Stimulated activated CD4-positive, alpha-beta T cell treated with anti-CD3 and anti-CD28 coated beads, Interleukin-12 subunit alpha, Interleukin-12 subunit beta, amount 100 ng/mL, for 24 hours (primary cell): ENCODE measurements at regions not wholly inside any gene's neighbourhood (a gene's known extent, or its start where the extent isn't known, plus 50 kb on each side); places are given as distances from the start of the nearest gene placed in this dataset.
"Not testable (repeated sequence)": the region's sequence is repeated elsewhere in the genome, so short reads cannot be mapped to it uniquely, and the experiment has no call there.

Source experiments
- DNase-seq, 2 experiments: peaks; one replicate each; pipeline ENCODE4 v3.0.0-alpha.2; 2020; ENCODE audit warnings: low read depth in 2 of 2

DNA sequence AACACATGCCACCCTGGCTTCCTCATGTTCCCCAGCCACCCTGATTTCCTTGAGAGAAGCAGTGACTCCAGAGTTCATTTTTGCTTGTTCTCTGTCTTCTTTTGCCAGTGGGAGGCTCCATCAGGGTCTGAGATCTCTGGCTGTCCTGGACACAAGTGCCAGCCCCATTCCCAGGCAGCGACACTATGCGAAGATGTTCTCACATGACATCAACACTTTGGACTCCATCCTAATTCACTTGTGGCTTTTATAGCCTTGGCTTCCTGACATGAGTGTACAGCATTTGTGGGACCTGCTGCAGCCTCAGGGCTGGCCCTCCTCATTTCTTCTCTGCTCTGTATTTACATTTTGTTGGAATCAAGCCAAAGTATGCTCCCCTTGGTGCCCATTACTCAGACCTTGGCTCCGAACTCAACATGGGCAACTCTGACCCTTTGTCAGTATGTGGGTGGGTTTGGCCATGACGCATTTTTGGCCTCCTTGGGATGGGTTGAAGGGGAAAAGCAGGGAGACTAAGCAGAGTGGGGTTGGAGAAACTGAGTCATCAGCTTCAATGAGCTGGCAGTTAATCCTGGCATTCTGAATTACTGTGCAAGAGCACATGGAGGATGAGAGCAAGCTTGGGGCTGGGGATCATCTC lies 119.0 kb upstream of the EEF2KMT start:
- no peak for DNase-seq

DNA sequence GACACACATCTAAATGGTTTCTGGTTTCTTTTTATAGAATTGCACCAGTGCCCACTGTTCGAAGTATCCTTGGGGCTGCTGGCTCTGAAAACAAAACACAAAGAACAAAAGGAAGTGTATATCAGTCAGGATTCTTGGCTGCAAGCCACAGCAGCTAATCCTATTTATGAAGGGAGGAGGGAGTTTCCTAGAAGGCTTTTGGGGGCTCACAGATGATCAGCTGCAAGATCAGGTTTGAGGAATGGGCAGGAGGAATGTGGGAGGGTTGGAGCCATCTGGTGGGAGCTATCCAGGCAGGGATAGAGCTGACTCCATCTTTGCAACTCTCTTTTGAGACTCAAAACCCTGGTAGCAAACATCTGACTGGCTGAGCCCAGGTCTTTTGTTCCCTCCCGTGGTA lies 118.3 kb upstream of the EEF2KMT start:
- no peak for DNase-seq

DNA sequence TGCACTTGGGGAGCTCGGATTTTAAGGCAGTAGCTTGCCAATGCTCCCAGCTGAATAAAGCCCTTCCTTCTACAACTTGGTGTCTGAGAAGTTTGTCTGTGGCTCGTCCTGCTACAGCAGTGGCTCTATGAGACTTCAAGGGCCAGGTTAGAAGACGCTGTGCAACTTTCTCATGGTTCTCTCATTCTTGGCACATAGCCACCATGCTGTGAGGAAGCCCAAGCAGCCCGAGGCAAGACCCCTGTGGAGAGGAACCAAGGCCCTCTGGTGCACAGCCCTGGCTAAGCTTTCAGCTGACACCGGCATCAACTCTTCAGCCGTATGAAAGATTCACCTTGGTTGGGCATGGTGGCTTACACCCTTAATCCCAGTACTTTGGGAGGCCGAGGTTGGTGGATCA lies 116.9 kb upstream of the EEF2KMT start:
- DNase-seq, result no peak

DNA sequence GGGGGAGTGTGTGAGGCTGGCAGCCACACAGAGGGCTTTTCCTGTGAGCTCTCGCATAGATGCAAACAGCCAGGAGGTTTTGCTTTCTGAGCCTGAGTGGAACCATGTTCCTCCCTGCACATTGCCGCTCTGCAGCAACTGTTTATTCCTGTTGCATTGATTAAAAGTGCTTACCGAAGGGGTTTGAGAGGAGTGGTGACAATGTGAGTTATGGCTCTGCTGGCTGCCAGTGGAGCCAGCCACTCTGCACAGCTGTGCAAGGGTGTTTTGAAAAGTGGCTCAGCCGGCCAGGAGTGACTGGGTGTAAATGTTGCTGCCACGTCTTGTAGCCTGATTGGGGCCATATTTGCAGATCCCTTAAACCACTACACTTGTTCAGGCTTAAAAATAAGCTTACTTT lies 114.9 kb upstream of the EEF2KMT start:
- DNase-seq, result not testable (repeated sequence)

DNA sequence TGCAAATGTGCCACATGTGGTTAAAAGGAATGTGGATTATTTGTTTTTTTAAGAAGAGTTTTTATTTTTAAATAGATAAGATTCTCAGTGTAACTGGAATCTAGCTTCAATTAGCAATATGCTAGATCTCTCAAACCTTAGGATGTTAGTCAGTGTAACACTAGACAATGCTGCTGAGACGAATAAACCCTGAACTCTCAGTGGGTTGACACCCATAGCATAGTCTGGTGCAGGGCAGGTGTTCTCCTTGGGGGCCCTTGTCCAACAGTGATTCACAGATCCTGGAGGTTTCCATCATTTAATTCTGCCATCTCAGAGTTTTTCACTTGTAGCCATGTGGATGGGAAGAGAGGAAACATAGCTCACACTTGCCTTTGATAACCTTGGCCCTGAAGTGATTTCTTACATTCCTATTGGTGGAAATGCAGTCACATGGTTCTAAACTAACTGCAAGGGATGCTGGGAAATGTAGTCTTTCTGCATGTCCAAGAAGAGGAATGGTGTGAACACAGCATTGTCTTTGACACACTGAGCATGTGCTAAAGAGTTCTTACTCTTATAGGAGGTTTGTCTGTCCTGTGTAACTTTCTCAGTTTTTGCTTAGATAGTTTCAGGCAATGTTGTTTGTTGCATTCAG lies 110.4 kb upstream of the EEF2KMT start:
- not testable (repeated sequence) for DNase-seq

DNA sequence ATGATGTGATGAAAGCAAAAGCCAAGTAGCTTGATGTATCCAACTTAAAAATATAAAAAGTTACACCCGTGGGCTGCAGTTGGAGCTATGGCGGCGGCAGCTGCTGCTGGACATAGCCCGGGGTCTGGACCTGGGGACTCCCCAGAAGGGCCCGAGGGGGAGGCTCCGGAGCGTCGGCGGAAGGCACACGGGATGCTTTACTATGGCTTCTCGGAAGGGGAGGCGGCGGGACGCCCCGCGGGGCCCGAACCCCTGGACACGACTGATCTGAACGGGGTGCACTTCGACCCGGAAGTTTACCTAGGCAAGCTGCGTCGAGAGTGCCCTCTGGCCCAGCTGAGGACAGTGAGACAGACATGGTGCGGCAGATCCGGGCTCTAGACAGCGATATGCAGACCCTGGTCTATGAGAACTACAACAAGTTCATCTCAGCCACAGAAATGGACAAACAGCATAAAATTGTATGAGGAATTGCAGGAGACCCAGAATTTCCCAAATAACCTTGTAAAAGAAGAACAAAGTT lies 109.5 kb upstream of the EEF2KMT start:
- no peak for DNase-seq

DNA sequence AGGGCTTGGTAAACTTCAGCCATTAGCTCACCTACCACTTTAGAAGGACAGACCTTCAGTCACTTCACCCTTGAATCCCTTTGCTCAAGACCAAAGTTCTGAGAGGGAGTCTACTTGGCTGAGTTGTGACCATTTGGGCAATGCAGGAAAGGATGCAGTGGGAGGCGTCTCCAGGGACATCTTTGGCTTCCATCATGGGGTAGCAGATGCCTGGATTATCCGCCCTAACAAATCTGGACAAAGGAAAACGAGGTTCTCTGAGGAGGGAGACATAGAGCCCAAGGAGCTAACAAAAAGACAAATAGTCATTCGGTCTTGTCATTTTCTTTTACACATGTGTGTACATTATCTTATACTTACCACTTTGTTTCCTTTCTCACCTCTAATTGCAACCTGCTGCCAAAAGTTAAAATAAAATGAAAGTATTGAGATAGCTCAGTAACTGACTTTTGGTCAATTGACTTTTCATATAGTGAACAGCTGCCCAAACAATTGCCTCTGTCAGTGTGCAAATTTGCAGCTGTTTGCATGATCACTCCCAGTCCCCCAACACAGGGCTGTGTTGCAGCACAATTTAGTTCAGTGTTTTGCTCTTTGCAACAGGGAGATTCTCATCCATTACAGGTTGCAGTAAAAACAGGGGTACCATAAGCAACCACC lies 108.9 kb upstream of the EEF2KMT start:
- DNase-seq, result no peak

DNA sequence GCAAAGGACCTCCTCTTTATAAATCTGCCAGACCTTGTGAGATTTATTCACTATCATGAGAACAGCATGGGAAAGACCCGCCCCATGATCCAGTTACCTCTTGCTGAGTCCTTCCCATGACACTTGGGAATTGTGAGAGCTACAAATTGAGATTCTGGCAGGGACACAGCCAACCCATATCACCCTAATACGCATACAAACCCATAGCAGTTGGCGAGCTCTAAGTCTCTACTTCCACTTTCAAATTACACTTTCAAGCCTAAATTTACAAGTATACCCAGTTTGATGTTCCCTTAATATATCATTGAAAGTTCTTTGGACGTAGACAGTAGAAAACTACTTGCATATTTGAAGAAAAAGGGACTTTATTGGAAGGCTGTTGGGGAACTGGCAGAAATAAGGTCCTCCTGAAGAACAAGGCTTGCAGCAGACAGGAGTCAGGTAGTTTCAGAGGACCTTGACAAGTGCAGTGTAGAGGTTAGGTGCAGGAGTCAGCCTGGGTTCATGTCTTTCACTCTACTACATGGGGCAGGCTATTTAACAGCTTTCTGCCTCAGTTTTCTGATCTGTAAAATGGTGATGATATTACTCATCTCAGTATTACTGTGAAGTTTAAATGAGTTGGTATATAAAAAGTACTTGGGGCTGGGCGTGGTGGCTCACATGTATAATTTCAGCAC lies 107.9 kb upstream of the EEF2KMT start:
- DNase-seq, result no peak

DNA sequence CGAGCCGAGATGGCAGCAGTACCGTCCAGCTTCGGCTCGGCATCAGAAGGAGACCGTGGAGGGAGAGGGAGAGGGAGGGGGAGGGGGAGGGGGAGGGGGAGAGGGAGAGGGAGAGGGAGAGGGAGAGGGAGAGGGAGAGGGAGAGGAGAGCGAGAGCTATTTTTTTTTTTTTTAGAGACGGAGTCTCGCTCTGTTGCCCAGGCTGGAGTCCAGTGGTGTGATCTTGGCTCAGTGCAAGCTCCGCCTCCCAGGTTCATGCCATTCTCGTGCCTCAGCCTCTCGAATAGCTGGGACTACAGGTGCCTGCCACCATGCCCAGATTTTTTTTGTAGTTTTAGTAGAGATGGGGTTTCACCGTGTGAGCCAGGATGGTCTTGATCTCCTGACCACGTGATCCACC lies 106.1 kb upstream of the EEF2KMT start:
- DNase-seq, result not testable (repeated sequence)

DNA sequence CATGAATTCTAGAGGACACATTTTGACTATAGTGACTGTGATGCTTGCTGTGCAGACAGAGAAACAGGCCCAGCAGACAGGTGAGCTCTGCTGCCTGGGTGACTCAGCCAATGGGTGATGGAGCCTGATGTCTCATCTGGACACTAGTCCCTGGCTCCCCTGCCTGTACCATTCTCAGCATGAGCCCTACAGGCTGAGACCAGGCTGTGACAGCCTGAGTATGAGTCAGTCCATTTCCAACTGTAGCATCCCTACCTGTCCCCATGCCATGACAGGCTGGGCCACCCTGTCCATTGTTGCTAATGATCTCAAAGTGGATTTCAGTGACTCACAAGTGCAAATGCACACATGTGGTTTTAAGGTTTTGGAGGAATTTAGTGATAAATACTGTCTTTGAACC lies 102.5 kb upstream of the EEF2KMT start:
- no peak for DNase-seq

DNA sequence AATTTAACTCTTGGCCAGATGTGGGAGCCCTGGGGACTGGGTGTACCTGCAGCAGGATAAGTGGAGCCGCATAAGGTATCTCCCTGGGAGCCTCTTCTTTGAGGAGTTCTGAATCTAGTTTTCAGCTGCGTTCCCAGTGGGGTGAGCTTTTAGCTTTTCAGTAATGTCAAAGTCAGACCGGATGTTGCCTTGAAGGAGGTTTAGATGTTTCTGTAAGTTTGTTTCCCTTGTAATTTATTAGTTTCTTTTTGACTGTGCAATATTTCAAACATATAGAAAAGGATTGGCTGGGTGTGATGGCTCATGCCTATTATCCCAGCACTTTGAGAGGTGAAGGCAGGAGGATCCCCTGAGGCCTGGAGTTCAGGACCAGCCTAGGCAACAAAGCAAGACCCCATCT lies 98.6 kb upstream of the EEF2KMT start:
- no peak for DNase-seq

DNA sequence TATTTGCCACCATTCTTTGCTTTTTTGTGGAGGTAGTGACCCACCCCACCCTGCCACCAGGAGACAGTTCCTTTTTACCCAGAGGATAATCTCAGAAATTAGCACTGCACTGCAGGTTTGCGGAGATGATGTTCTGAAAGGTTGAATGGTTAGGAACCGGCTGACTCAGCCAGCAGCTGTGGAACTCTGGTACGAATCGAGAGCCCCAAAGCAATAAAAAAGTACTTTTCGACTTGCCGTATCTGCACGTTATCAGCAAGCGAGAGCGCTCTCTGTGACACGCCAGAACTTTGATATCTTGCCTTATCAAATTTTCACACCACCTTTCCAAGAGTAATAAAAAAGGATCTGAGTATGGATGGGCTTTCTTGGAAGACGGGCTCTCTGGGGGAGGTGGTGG lies 96.3 kb upstream of the EEF2KMT start:
- DNase-seq, result no peak

DNA sequence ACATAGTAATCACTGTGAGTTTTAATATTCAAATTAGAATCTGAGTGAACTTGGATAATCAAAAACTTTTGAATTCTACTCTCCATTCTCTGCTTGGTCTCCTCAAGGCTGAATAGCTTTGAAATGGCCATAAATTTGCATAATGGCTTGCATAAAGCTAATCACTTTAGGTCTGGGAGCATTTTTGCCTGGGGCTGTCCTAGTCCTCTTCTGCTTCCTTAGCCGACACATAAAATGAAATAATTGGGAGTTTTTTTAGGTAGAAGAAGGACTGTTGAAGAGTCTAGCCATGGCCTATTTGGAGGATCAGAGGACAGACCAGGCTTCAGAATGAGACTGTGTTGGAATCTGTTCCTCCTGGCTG lies 91.4 kb upstream of the EEF2KMT start:
- DNase-seq, result no peak

DNA sequence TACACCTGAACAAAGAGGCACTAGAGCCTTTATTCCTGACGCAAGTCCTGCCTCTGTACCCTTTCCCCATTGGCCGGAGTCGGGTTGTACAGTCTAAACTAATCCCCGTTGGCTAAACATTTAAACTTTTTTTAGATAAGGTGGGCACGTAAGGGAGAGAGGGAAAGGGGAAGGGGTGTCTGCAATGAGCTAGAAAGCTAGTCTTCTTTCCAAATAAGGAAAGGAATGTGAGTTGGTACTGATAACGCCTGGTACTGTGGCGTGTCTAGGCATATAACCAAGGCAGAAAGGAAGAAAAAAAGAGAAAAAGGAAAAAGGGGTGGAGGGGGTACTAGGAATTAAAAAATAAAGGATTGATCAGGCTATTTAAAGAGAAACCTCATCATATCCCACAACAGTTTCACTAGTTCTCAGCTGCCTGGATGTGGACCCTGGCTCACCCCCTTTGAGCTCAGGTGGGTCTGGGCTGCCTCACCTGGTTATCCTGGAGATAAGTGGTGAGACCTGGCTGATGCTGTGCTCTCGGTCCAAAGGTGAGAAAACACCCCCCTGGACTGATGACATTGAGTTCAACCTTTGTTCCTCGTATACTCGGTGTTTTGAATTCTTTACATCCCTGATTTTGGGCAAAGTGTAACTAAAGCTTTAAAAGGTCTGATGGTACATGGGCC lies 90.9 kb upstream of the EEF2KMT start:
- no peak for DNase-seq

DNA sequence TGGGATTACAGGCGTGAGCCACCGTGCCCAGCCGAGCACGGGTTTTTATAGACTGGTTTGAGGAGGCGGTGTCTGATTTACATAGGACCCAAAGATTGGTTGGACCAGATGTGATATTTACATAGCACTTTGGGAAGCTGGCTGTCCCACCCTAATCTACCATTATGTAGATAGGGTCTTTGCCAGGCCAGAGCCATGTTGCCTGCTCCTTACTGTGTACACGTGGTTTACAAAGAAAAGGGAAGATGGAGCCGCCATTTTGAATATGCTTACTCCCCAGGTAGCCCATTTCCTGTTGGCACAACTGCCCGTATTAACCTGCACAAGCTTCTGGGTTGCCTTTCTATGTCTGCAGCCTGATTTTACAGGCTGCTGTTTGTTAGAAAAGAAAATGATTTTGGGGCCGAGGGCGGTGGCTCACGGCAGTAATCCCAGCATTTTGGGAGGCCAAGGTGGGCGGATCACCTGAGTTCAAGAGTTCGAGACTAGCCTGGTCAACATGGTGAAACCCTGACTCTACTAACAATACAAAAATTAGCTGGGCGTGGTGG lies 89.9 kb upstream of the EEF2KMT start:
- DNase-seq, result no peak

DNA sequence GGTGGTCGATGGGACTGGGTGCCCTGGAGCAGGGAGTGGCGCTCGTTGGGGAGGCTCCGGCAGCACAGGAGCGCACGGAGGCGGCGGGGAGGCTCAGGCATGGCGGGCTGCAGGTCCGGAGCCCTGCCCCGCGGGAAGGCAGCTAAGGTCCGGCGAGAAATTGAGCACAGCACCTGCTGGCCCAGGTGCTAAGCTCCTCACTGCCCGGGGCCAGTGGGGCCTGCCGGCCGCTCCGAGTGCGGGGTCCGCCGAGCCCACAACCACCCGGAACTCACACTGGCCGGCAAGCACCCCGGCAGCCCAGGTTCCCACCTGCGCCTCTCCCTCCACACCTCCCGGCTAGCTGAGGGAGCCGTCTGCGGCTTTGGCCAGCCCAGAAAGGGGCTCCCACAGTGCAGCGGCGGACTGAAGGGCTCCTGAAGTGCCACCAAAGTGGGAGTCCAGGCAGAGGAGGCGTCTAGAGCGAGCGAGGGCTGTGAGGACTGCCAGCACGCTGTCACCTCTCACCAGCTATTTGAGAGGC lies 88.8 kb upstream of the EEF2KMT start:
- DNase-seq, result no peak

DNA sequence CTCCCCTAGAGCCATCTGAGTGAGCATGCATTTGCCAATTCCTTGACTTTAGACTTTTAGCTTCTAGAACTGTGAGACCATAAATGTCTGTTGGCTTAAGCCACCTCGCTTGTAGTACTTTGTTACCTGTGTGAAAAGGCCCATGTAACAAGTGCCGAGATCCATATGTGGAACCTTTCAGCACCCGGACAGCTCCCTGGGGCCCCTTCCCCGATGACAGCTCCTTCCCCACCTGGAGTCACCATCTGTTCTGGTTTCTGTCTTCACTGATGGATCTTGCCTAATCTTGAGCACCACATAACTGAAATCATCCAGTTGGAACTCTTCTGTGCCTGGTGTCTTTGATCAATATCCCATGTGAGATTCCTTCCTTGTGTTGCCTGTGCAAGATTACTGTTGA lies 78.9 kb upstream of the EEF2KMT start:
- no peak for DNase-seq

DNA sequence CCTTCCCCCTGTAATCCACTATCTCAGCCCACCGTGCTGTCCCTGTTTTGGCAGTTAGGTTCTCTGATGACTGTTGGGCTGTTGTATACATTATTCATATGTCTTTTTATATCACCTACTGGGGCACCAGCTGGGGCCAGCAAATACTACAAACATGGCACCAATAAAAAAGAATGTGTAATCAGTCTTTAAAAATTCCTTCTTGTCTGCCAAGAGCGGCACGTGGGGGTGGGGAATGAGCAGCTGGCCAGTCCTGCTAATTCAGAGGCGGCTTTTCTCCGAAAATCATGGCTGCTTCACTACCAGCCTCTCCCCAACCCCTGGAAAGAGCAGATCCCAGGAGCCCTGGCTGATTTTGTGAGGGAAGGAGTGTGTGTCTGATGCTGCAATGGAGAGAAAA lies 77.7 kb upstream of the EEF2KMT start:
- DNase-seq, result no peak

DNA sequence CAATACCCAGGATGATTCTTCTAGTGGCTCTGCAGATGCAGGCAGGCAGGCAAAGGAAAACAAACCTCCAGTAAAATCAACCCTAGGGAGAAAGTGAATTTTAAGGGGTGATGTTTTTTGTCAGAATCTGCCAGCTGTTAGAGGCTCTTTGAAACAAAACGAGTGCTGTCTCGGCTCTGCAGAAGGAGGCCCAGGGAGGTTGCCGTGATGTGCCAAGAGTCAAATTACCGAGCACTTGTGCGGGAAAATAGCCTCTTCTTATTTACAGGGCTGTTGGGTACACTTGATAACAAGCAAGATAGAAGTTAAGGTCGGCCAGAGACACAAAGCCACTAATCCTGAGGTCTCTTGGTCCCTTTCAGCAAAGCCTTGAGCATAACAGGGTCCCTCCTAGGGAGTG lies 68.9 kb upstream of the EEF2KMT start:
- DNase-seq, result no peak

DNA sequence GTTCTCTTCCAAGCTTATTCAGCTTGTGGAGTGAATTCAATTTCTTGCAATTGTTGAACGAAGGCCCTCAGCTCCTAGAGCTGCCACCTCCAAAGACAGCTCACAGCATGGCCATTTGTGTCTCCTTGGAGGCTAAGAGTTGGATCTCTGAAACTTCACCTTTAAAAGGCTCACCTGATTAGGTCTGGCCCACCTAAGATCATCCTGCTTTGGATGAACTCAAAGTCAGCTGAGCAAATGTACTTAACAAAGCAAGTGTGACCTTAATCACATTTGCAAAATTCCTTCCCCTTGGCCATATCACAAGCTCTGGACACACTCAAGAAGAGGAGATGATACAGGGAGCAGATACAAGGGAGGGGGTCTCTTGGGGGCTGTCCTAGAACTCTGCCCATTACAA lies 67.8 kb upstream of the EEF2KMT start:
- DNase-seq, result not testable (repeated sequence)

DNA sequence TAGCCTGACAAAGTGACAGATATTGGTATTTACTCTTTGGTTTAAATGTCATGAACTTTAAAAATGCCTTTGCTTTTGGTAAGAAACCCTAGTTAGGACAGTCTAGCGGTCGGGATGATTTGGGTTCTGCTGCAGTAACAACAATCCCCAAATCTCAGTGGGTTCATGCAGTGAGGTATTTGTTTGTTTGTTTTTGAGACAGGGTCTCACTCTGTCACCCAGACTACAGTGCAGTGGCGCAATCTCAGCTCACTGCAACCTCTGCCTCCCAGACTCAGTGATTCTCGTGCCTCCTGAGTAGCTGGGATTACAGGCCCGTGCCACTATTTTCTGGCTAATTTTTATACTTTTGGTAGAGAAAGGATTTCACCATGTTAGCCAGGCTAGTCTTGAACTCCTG lies 65.2 kb upstream of the EEF2KMT start:
- DNase-seq, result not testable (repeated sequence)

DNA sequence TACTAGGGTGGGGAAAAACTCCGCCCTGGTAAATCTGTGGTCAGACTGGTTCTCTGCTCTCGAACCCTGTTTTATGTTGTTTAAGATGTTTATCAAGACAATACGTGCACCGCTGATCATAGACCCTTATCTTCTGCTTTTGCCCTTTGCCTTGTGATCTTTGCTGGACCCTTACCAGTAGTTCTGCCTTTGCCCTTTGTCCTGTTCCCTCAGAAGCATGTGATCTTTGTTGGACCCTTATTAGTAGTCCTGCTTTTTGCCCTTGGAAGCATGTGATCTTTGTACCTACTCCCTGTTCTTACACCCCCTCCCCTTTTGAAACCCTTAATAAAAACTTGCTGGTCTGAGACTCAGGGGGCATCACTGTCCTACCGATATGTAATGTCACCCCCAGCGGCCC lies 64.3 kb upstream of the EEF2KMT start:
- DNase-seq, result not testable (repeated sequence)
